ENCODE measurements at regions not wholly inside any gene's neighbourhood (a gene's known extent, or its start where the extent isn't known, plus 50 kb on each side); places are given as distances from the start of the nearest gene placed in this dataset.

DNA sequence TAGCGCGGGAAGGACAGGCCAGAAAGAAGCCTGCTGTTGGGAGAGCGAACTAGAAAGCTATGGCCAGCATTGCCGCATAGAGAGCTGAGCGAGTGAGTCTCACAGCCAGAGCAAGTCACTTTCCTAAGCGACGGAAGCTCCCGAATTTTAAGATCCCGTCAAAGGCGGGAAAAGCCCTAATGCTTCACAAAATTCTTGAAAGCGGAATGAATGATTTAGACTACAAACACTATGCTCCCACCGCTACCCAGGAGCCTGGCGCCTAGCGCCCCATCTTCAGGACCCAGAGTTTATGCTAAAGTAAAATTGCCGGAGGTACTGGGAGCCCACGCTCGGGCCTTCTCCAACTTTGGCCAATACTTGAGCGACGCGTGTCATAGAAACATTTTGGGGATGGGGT lies 409.9 kb upstream of the ESRRG start:
- TF ChIP-seq CTCF (conservative IDR thresholded peaks at IDR 0.05; ENCODE audit: low read length) (no peak), EZH2phosphoT487 (IDR thresholded peaks at IDR 0.05; ENCODE audit: borderline replicate concordance) (no peak)

All from Loucy (cell line).